AG09309 (cell line): ENCODE measurements at regions not wholly inside any gene's neighbourhood (a gene's known extent, or its start where the extent isn't known, plus 50 kb on each side); places are given as distances from the start of the nearest gene placed in this dataset.

Experiments
- DNase-seq: peaks from one replicate; pipeline ENCODE4 v3.0.0-alpha.2; 2010; ENCODE audit warnings: low read depth
- H3K4me3 ChIP-seq: 2 replicates; pipeline ENCODE4 v1.5.1; 2011; ENCODE audit warnings: mild to moderate bottlenecking, low read depth, low read length, moderate library complexity; ENCODE audit not compliant: control insufficient read depth
- TF ChIP-seq, protein P1 (sequence below): IDR thresholded peaks from 2 replicates; pipeline ENCODE4 v1.5.1; 2011; ENCODE audit warnings: mild to moderate bottlenecking, low read depth, low read length, inconsistent platforms; ENCODE audit not compliant: insufficient read depth, control insufficient read depth; ENCODE audit errors: missing control alignments

DNA sequence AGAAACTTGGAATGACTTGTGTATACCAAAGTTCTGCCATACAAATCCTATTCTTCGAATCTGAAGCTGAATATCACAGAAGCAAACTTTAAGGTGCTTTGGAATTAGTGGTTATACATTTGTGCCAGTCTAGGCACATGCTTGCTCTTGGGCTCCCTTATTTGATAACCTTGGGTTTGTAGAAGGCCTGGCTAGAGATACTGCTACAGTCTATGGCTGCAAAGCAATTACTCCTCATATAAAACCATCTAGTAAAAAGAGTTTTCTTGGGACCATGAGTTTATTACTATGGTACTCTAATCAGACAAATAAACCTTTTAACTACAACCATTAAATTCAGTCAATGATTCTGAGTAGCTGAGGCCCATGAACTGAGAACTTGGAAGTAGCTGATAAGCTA, 92.5 kb upstream of the SLC13A1 start:
- H3K4me3 ChIP-seq, result no peak overlapping the region
- no peak for DNase-seq
- TF ChIP-seq, protein P1, sequence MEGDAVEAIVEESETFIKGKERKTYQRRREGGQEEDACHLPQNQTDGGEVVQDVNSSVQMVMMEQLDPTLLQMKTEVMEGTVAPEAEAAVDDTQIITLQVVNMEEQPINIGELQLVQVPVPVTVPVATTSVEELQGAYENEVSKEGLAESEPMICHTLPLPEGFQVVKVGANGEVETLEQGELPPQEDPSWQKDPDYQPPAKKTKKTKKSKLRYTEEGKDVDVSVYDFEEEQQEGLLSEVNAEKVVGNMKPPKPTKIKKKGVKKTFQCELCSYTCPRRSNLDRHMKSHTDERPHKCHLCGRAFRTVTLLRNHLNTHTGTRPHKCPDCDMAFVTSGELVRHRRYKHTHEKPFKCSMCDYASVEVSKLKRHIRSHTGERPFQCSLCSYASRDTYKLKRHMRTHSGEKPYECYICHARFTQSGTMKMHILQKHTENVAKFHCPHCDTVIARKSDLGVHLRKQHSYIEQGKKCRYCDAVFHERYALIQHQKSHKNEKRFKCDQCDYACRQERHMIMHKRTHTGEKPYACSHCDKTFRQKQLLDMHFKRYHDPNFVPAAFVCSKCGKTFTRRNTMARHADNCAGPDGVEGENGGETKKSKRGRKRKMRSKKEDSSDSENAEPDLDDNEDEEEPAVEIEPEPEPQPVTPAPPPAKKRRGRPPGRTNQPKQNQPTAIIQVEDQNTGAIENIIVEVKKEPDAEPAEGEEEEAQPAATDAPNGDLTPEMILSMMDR, result no peak

DNA sequence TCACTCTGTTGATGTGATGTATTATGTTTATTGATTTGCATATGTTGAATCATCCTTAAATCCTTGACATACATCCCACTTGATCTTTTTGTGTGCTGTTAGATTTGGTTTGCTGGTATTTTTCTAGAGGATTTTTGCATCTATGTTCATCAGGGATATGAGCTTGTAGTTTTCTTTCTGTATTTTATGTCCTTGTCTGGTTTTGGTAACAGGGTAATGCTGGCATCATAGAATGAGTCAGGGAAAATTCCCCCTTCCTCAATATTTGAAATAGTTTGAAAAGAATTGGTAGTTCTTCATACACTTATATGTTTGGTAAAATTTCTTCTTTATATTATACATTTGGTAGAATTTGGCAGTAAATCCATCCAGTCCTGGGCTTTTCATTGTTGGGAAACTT, 89.4 kb upstream of the SLC13A1 start:
- DNase-seq, result no peak
- no peak overlapping the region for H3K4me3 ChIP-seq
- TF ChIP-seq, protein P1, result no peak

DNA sequence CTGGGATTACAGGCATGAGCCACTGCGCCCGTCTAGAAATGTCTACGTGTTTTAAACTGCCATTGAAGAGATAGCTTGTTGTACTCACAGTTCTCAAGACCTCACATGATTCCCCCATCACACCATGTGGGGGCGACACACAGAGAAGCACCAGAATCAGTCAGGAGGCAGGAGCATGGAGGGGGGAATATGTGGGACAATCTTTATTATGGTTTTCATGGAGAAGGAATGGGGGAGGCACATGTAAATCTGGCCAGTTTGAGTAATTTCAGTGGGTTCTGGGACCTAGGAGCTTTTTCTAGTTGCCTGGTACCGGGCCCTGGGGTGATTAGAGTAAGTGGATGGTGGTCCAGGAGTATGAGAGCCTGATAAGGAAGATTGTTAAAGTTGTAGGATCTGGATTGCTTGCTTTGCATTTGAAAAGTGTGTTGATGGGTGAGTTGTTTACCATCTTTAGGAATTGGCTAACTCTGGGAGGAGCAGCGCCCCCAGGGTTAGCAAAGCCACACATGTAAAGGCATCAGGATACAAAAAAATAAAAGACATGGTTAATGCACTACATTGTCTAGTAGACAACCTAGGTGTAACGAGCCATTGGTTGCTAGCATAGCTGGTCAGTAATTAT, 85.4 kb upstream of the SLC13A1 start:
- TF ChIP-seq, protein P1, result no peak
- DNase-seq, result no peak
- H3K4me3 ChIP-seq, result no peak overlapping the region

DNA sequence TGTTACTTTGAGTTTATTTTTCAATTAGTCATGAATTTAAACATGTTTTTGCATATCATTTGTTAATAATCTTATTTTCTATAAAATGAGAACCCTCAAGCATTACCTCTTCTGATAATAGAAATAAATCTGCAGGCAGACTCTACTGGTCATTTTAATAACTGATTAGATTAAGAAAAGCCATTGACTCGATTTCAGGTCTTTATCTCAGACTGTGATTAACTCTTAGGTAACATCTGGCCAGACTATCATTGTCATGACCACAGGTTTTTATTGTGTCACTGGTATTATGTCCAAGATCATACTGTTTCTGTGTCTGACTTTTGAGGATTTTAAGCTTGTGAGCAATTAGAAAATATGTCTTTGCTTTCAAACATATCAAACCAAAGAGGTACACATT, 83.6 kb upstream of the SLC13A1 start:
- no peak overlapping the region for H3K4me3 ChIP-seq
- no peak for DNase-seq
- TF ChIP-seq, protein P1, result no peak

DNA sequence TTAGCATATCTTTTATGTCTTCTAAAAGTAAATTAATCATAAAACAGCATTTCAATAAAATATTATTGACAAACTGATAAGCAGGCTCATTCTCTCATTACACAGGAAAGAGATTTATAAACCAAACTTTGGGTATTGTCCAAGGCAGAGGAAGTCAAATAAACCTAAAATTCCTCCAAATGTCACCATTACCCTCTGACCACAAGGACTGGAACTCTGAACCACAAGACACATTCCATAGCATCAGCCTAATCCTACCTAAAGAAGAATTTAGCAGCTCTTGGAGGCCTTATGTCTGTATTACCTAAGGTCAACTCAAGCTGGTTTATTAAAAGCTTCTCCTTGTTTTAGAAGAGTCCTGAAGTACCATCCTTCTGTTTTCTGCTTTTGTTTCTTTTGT, 82.4 kb upstream of the SLC13A1 start:
- TF ChIP-seq, protein P1, result no peak
- no peak for DNase-seq
- no peak overlapping the region for H3K4me3 ChIP-seq

DNA sequence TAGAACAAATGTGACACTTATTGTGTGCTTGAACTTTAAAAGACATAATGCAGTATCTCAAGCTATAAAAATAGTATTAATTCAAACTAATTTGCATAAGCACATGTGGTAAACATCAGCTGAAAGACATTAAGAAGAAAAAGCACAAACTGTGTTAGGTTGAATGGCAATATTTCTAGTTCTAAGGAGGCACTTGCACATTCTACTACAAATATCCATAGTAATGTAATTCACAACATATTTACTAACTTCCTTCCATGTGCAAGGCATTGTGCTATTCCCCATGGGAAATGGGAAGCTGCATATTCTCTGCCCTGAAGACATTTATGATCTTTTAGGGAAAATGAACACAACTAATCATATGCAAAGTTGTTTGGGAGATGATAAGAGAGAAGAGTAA, 80.2 kb upstream of the SLC13A1 start:
- no peak for DNase-seq
- TF ChIP-seq, protein P1, result no peak
- H3K4me3 ChIP-seq, result no peak overlapping the region

DNA sequence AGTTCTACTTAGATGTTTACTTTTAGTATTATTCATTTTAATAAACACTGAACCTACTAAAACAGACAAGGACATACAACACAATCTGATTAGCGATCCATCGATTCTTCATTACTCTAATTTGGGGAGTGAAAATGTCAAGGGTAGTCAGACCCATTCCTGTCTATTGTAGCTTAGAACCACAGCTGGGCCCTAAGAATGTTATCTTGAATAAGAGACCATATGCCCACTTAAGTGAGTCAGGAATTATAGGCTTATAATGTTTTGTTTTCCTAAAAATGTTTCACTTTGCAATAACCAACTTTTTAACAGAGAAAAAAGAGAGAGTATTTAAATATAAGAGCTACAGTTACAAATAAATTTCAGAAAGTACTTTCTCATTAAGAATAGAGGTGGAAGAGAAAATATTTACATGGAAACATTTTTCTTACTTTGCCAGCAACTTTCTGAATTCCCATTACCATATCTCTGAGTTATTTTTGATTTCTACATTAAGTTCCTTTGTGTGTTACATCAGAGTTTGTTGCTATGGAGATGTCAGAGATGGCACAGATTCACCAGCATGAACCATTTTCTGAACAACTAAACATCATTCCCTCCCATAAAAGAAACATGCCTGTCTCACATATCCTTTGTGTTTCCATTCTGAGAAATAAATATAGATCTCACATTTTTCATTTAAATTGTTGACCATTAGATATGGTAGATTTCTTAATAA, 75.4 kb upstream of the SLC13A1 start:
- H3K4me3 ChIP-seq, result no peak overlapping the region
- DNase-seq, result no peak
- TF ChIP-seq, protein P1, result no peak
